HG03571 (cell line): ENCODE measurements at regions not wholly inside any gene's neighbourhood (a gene's known extent, or its start where the extent isn't known, plus 50 kb on each side); places are given as distances from the start of the nearest gene placed in this dataset.
"Not testable (repeated sequence)": the region's sequence is repeated elsewhere in the genome, so short reads cannot be mapped to it uniquely, and the experiment has no call there.

ENCODE experiments used
- ATAC-seq: cut with Tn5 transposase; IDR thresholded peaks from one replicate; pipeline ENCODE4 v1.9.1; 2021; ENCODE audit not compliant: unreplicated experiment

DNA sequence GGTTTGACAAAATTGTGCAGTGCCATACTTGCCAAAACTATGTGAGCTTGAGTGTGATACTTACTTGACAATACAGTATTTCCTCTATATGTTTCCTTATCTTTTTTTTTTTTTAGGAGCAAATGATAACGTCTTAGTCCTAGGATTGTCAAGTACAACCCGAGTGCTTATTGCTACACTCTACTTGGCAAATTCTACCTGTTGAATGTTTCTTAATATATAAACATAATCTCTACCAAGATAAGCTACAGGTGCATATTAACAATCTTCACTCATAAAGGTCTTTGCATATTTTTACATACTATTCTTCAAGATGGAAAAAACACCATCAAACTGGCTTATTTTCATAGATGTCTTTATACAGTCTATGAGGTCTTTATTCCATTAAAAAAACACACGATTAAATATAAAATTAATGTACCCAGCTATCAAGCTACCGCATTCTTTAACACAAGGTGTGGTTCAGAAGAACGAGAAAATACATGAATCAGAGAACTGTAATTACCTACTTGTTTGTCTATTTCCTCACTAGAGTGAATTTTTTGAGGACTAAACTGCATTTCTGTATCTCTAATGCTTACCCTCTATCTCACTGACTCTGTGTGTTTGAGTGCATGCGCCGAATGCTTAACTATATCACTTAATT, 76.1 kb upstream of the PDSS1 start:
- ATAC-seq, result no peak

DNA sequence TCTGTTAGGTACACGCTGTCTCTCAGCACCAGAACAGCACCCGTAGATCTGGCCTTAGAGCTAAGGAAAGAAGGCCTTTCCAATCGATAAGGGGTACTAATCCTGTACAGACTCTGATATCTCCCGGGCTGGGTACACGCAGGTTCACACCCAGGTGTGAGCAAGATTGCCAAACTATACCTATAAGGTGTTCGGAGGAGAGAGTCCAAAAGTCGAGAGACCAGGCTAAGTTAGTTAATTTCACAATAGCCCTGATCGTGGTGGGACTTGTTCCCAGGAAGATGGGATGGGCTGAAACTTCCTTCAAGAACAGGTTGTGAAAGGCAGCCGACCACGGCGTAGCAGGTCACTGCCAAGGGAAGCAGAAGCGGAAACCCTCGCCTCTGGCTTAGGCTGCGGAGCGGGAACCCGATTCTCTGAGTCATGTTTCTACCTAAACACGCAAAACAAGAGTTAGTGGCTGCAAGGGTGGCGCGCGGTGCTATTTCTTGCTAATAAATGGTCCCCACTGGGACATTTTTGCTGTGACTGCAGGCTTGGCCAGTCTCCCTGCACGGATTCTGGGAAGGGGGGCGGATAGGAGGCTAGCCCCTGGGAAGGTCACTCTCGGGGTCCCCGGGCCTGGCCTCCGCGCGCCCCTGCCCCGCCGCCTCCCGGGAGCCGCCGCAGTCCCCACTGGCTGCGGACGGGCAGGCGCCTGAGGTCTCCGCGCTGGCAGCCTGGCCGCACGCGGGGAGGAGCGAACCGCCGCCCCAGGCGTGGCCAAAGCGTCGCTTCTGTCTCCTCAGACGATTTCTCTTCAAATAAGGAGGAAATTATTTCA, 75.4 kb upstream of the PDSS1 start:
- no peak for ATAC-seq

GRCh38 chr10:26622891-26623290, 74.6 kb upstream of the PDSS1 start:
- ATAC-seq, result no peak

DNA sequence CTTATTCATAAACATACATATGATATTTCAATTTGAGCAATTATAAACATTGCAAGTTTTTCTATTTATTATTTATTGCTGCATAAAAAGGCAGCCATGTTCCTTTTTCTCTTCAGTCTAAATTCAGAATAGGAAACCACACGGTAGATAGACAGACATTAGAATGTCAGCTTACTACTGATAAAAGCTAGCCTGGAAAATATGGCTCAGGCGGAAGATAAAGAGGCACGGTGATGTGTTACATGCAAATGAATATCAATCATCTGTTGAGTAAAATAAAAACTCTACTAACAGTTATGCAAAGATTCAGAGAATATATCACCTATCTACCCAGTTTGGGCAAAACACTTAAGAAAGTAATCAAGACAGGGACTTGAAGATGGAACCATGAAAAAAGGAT, 73.5 kb upstream of the PDSS1 start:
- ATAC-seq, result no peak

GRCh38 chr10:26626066-26626465, 71.4 kb upstream of the PDSS1 start:
- ATAC-seq, result no peak

DNA sequence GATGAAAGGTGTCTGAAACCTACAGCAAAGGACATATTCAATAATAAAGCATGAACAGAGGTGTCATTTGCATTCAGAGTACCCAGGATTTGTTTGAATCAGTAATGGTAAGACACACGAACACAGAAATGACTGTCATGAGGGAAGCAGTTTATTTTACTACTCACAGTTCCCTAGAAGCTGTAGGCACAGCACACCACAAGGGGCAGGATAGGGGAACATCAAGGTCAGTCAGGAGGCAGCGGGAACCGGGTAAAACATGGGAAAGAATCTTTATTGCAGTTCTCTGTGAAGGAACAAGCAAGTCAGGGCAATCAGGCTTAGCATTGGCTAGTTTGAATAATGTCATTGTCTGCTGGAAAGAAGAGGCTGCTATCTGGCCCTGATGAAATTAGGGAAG, 70.2 kb upstream of the PDSS1 start:
- ATAC-seq, result no peak

- ATAC-seq, result peak; percentile 59
Measured at GRCh38 chr10:26628395-26628794, 69.1 kb upstream of the PDSS1 start.

- not testable (repeated sequence) for ATAC-seq
Measured at GRCh38 chr10:26632171-26632570, 65.3 kb upstream of the PDSS1 start.

DNA sequence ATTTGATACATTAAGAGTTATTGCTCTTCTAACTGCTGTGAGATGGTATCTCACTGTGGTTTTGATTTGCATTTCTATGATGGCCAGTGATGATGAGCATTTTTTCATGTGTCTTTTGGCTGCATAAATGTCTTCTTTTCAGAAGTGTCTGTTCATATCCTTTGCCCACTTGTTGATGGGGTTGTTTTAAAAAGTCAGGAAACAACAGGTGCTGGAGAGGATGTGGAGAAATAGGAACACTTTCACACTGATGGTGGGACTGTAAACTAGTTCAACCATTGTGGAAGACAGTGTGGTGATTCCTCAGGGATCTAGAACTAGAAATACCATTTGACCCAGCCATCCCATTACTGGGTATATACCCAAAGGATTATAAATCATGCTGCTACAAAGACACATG, 63.4 kb upstream of the PDSS1 start:
- ATAC-seq, result not testable (repeated sequence)

DNA sequence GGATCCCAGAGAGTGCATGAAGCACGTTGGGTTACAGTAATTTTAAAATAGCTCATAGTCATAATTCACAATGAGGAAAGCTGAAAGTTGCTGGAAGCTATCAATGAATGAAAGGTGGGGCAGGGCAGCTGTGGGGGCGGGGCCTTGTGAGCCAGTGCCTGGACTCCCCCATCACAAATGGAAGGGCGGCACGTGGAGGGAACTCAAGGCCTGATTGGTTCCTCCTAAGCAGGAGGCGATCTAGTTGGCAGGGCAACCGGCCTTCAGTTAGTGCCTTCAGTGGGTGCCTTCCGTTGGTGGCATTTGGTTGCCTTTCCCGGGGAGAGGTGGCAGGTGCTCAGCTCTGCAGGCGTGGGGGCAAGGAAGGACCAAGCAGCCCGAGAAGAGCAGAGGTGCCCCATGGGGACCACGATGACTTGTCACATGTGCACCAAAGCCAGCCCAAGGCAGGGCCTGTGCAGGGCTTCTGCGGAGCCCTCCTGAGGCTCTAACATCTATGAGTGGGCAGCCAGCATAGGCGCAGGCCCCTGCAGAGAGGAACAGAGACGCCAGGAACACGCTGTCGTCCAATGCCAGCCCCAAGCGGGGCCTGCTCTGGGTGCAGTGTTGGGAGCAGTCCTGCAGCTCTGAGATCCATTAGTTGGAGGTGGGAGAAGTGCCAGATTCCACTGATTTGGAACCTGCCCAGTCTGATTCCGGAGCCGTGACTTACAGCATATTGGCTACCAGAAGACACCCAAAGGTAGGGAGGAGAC, 59.8 kb upstream of the PDSS1 start:
- no peak for ATAC-seq

GRCh38 chr10:26640391-26640790, 57.1 kb upstream of the PDSS1 start:
- ATAC-seq, result no peak

DNA sequence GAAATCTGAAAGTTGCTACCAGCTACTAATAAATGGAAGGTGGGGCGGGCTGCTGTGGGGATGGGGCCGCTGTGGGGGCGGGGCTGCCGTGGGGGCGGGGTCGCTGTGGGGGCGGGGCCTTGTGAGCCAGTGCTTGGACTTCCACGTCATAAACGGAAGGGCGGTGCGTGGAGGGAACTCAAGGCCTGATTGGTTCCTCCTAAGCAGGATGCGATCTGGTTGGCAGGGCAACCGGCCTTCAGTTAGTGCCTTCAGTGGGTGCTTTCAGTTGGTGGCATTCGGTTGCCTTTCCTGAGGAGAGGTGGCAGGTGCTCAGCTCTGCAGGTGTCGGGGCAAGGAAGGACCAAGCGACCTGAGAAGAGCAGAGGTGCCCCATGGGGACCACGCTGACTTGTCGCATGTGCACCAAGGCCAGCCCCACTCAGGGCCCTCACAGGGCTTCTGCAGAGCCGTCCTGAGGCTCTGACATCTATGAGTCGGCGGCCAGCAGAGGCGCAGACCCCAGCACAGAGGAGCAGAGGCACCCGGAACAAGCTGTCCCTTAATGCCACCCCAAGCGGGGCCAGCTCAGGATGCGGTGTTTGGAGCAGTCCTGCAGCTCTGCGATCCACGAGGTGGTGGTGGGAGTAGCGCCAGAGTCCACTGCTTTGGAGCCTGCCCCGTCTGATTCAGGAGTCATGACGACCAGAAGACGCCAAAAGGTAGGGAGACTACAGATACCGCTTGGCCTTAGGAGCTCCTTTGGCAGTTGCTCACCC, 54.4 kb upstream of the PDSS1 start:
- no peak for ATAC-seq

GRCh38 chr10:26647602-26648244, 49.8 kb upstream of the PDSS1 start:
- no peak for ATAC-seq
